HG02973 (cell line): ENCODE measurements at regions not wholly inside any gene's neighbourhood (a gene's known extent, or its start where the extent isn't known, plus 50 kb on each side); places are given as distances from the start of the nearest gene placed in this dataset.

Experiments
- ATAC-seq: cut with Tn5 transposase; IDR thresholded peaks from one replicate; pipeline ENCODE4 v1.9.1; 2021; ENCODE audit warnings: moderate library complexity; ENCODE audit not compliant: unreplicated experiment

DNA sequence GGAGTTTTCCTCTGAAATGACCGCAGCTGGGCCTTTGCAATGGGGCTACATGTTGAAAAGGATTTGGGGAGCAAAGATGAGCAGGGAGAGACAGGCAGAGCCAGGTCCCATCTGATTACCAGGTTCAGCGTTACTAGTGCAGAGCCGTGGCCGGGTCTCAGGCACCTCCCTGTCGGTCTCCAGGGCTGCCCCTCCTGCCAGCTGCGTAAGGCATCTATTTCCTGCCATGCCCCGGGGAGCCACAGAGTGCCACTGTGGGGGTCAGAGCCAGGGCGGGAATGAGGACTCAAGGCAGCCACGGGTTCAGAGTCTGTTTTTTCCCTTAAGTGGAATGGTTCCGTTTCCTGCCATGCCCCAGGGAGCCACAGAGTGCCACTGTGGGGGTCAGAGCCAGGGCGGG, 382.6 kb upstream of the SHH start:
- ATAC-seq = no peak

DNA sequence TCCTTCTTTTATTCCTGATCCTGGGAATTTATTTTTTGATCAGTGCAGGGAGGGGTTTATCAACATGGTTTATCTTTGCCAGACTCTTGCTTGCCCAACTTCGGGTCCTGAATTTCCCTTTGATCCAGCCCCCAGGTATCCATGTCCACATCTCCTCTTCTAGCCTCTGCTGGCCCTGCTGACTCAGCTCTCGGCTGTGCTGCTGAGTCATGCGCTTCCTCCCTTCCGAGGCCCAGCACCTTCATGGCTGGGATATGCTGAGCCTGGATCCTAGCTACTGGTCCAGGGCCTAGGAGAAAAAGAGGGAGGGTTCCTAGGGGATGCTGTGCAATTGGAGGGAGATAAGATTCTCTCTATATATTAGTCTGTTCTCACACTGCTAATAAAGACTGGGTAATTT, 380.7 kb upstream of the SHH start:
- ATAC-seq = no peak

DNA sequence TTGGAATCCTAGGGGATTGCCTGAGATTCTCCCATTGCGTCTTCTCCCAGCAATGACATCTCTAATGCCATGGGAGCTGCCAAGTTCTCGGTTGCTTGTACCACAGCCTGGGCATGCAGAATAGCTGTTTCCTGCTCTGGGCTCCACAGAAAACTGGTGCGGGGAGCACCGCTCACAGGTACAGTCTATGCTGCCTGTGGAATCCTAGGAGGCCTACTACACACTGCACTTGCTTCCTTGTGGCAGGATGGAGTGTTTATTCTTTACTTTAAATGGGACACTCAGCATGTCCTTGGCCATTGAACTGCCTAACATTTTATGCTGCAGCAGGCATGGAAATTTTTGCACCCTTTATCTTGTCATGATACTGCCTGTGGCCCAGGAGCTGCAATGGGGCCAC, 378.8 kb upstream of the SHH start:
- ATAC-seq = no peak

DNA sequence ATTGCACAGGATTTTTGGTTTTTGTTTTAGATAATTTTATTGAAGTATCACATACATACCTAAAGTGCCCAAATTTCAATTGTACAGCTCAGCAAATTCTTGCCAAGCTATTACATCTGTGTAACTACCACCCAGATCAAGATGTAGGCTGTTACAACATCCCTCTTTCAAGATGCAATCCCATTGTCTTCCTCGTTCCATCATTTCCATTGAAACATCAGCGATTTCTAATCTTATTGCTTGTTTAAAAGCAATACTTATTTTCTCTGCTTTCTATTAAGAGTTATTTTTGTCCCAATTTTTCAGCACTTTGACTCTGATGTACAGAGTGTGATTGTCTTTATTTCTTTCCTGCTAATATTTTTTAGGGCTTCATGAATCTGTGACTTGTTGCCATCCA, 372.8 kb upstream of the SHH start:
- ATAC-seq = no peak

DNA sequence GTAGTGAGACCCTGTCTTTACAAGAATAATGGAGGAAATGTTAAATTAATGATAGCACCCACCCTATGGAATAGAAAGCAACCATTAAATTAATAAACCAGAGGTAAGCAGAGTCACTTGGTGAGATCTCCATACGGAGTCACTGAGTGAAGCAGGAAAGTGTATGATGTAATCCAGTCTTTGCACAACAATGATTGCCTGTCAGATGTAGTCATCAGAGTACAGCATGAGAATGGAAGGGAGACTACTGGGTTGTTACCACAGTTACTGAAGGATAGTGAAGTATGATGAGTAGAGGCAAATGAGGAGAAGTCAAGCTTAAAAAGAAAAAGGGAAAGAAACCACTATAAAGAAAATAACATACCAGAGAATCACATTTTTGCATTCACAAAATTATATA, 371.9 kb upstream of the SHH start:
- ATAC-seq = no peak

DNA sequence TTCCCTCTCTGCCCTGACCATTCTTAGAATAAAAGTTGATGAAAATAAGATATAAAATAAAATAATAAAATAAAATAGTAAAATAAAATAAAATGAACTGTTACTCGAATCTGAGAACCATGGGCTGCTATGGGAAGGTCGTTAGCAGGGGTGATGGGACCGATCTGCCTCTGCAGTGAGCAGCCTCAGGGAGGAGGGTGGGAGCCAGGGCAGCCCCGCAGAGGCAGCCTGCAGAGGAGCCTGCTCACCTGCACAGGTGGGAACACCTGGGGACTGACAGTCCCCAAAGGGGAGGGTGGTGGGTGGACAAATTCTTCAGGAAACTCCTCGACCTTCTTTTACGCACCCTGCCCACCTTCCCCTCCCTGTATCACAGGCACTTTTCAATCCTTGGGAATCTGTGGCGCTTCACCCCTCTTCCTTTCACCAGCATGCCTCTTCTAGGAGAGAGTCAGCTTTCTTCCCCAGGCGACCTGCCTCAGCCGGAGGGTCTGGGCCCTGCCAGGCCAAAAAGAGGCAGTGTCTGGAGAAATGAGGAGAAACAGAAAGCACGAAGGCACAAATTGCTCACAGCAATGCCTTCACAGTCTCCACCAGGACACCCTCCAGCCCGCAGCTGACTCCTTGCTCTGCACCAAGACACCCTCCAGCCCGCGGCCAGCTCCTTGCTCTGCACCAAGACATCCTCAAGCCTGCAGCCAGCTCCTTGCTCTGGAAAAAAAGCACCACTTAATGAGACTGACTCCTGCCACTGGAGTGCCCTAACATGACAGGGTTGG, 368.4 kb upstream of the SHH start:
- no peak for ATAC-seq

DNA sequence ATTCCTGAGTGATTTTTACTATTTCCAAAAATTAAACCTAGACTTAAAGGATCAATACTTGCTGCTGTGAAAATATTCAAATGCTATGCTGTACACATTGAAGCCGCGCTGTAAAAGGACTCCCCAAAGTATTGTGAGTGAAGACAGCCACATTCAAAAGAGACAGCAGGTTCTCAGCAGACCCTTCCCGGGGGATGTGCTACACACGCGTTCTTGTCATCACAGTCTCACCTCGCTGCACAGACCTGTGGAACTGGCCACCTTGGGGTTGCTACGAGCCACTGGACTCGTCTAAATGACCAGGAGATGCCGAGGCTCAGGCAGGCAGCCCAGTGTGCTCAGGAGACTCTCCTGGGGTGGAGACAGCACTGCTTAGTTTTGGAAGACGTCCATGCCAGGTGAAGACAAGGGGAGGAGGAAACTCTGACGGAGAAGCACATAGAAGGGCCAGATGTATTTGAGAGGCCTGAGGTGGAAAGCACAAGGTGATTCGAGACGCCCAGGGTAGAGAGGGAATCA, 367.7 kb upstream of the SHH start:
- ATAC-seq = no peak

DNA sequence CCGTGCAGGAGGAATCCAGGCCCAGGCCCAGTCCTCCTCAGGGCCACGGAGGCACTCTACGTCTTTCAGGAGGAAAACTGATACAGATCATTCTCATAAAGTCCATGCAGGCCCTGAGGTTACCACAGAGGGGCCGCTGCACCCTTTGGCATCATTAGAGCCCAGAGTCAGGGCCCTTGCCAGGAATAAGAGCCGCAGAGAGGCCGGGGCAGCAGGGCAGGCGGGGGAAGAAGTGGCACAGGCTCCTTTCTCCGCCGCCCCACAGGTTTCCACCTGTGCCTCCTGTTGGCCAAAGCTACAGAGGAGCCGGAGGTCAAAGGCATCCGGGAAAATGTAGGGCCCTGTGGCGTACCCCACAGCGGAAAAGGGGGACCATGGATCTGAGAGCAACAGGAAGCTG, 366.6 kb upstream of the SHH start:
- ATAC-seq = no peak

DNA sequence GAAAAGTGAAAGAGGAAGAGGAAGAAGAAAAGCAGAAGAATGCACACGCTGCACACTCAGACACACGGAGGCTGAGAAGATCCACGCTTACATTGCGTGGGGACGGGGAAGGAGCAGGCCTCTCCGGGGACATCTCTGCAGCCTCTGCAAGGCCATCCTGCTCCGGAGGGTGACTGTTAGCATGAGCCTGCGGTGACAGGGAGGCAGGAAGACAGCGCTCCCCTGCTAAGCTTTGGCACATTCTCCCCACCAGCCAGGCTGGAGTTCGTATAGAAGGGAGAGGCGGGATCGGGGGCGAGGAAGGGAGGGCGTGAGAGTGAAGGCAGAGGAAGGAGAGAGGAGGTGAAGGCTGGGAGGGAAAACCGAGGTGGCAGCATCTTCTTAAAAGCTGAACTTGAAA, 366.0 kb upstream of the SHH start:
- no peak for ATAC-seq

DNA sequence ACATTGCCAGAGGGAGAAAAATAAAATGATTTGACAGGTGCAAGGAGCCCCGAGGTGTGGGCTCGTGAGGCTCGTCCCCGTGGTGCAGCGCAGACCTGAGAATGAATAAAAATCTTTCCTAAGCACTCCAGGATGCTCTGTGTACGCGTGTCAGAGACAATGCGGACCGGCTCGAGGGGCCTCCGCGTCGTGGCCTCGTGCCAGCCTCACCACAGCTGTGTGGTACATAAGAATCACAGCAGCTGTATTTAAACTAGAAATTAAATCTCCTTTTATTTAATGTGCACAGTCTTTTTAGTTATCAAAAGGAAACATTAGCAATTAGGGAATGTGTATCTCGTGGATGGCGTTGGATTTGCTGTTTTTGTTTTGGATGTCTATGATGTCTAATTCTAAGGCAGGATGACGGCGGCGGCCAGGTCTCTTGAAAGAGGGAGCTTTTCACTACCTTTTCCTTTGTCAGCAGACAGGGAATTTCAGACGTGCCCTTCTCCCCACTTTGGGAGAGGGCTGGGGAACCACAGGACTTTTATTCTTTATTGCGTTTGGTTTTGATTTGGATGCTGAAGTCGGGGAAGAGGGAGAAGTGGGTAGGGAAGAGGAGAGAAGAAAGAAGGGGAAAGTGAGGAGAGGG, 365.3 kb upstream of the SHH start:
- no peak for ATAC-seq

DNA sequence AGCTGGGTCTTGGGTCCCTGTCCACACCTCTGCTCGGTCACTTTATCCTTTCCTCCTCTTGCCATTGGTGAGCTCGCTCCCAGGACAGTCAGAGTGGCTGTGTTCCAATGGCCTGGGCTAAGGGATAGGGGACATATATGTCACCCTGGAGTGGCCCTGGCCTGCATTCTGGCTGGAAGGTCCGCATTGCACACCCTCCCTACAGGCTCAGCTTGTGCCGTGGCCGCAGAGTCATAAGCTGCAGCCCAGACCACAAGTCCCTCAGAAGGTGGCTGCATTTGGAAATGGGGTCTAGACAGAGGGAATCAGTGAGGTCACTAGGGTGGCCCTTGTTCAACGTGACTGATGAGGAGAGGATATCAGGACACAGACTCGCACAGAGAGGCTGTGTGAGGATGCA, 363.8 kb upstream of the SHH start:
- no peak for ATAC-seq

DNA sequence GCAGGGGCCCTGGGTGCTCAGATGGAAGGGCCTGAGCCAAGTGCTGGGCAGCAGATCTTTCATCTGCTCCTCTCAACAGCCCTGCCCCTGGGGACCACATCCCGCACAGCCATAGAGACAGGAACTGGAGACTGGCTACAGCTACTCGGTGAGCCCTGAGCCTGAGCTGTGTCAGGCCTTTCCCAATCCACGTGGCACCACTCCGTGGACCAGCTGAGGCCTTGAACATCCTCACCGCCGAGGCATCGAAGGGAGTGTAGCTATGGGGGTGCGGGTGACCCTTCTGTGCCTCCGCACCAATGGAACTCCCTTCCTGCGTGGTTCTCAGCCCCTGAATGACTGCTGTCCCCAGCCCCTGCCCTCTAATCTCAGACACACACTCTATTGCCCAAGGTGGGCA, 362.7 kb upstream of the SHH start:
- ATAC-seq = no peak

DNA sequence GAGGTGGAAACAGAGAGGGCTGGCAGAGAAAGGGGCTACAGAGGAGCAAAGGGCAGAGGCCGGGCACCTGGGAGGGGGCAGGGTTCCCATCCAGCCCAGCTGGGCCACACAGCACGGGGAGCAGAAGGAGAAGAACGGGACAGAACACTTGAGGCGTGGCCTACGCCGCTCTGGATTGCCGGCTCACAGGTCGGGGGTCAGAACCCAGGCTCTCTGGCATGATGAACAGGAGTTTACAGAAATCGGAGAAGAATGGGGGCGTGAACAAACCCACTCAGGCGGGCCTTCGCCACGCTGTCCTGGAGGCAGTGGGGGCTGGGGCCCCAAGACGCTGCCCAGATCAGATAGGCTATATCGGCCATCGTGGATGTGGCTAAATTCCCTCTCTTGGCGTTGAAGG, 362.2 kb upstream of the SHH start:
- no peak for ATAC-seq

DNA sequence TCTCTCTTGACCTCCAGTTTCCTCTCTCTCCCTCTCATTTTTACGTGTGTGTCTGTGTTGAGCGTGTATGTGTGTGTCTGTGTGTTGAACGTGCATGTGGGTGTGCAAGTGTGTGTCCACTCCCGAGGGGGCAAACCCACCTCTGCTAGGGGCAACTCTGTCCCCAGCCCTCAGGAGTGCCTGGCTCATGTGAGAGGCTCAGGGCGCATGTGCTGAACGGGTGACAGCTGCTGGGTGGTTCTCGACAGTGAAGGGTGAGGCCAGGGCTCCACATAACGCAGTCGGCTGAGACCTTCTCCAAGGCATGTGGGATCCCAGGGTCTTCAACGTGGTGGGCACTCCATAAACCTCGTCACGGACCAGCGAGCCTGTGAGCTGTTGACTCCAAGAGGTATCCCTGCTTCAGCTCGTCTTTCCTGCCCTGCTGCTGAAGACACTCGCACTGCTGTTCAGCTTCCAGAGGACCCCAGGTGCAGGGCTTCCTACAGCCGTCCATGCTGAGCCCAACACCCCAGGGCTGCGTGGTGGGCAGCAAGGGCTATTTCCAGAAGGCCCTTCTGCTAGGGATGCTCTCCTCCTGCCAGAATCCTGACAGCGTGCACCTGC, 361.6 kb upstream of the SHH start:
- ATAC-seq = no peak

DNA sequence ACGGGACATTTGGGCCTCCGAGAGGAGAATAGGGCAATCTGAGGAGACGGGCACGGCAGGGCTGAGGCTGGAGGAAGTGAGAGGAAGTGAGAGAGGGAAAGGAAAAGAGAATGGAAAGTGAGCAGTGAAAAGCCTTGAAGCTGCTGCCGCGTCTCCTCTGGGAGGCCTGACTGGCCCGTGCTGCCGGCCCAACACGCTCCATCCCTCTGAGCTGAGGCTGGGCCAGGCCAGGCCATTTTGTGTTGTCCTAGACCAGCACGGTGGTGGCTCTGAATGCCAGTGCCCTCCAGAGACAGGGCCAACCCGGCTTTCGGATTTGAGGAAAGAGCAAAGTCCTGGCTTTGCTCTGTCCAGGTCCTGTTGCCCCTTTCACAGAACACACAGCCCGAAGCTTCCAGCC, 361.1 kb upstream of the SHH start:
- ATAC-seq = no peak

DNA sequence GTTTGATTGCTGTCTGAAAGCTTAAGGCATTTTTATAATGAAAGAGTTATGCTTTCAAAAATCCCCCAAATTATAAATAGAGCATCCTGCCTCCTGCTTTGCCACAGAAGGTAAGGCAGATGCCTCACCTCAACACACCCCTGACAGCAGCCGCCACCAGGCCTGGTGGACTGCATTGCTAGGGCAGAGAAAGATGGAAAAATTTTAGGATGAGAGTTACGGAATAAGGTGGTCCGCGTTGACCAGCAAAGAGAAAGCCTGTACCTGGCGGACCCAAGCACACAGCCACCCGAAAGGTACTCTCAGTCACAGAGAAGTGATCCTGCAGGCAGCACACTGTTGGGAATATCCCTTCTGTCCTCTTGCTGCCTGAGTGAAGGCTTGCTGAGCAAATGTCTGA, 360.4 kb upstream of the SHH start:
- no peak for ATAC-seq

DNA sequence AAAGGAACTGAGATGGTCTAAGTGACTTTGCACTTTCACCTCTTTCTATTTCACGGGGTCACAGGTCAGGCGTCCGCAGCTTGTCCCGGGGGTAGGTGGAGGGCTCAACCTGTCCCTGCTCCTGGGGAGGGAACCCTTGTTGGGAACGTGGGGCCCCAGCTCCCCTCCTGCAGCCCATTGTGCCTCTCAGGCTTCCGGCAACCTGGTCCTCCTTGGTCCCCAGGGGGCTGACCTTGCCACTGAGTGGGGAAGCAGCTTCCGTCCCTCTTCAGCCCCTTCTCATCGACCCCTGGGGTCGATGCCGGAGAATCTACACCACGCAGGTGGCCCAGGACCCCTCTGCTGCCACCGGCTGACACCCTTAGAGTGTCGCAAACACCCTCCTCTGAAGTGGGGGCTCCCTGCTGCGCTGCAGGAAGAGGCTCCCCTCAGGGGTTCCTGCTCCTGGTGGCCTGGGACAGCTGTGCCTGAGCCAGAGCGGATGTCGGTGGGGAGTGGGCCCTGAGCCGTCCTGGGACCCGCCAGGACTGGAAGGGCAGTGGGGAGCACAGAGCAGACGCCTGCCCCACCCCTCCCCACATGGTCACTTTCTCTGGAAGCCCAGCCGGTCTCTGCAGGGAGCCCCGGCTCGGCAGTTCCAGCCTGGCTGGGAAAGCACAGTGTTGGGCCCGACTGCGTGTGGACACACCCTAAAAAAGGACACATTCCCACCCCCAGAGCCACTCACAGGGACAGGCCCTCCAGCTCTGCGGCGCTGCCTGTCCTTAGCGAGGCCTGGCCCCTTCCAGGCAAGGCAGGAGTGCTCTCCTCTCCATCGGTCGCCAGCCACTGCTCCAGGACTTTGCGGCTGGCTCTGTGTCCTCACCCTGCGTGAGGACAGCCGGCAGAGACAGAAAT, 357.5 kb upstream of the SHH start:
- ATAC-seq = no peak

DNA sequence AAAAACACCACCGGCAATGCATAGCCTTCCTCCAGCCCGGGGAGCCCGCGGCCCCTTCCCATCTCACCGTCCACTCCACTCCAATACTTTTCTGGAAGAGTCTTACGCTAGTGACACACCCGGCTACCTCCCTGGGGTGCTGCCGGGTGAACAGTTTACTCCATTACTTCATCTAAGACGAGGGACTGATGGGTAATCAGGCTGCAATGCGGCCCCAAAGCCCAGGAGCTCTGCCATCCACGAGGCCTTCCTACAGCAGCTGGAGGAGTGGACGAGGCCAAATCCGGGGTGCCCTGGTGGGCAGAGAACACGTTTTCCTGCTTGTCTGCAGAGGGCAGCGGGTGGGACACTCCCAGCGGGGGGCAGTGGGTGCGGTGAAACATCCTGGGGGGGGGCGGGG, 356.2 kb upstream of the SHH start:
- no peak for ATAC-seq

DNA sequence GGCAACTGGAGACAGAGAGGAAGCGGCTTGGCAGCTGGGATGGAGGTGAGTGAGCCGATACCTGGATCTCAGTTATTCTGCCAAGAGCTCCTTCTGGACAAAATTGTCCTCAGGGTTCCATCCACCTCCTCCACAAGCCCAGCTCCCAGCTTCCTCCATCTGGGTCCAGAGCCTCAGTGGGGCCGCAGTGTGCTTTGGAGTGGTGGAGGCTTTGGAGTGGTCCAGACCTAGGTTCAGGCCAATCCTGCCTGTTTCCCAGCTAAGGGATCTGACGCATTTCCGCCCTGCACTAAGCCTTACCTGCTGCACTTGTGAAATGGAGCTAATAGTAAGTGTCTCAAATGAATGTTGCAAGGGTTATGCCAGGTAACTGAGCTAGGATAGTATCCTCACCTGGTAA, 355.7 kb upstream of the SHH start:
- ATAC-seq = no peak

DNA sequence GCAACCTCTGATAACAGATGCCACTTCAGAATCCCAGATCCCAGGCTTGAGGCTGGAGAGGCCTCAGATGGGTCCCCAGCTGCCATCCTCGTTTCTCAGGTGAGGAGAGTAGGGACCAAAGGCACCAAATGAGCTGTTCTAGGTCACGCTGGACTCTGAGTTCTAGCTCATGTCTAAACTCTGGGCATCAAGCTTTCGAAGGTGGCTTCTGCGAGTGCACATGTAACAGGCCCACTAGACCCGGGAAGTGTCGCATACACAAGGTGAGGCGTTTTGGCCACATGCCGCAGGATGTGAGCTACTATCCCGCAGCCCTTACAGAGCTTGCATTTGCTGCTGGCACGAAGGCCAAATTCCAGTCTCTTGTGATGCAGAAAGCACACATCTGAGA, 355.1 kb upstream of the SHH start:
- ATAC-seq = no peak

DNA sequence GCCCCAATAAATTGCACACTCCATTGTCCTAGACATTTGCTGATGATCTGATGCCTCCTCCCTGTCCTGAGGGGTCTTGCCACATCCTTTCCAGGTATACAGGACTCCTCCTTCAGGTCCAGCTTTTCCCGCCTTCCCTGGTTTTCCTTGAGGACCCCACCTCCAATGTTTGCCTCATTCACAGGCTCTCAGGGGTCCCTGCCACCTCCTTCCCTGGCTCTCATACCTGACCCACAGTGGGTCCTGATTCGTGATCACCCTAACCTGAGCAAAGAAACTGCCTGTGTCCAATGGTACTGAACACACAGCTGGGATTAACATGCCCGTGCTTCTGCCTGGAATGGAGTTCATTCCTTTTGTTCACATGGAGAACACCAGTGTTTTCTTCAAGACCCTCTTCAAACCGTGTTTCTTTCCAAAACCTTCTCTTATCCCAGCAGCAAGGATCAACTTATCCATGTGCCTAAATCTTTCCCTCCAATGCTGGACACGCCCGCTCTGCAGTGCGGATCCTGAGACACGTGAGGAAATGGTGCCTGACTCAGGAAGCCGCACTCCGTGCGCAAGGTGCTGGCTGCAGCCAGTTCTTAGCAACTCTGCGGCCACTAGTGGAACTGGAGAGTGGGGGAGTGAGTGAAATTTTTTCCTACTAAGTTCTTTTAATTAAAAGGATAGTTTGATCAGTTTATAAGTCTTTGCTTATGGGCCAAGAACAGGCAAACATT, 354.6 kb upstream of the SHH start:
- ATAC-seq = no peak
